WTC11 (cell line): ENCODE measurements at regions not wholly inside any gene's neighbourhood (a gene's known extent, or its start where the extent isn't known, plus 50 kb on each side); places are given as distances from the start of the nearest gene placed in this dataset.
A peak's percentile ranks its signal among the peaks of the same experiment; 100 is the strongest.

ENCODE experiments used
- ATAC-seq: fragments of 200-7000 bp; cut with Tn5 transposase; 2 replicates; pipeline ENCODE4 v1.10.0; 2021; ENCODE audit warnings: mild to moderate bottlenecking, moderate library complexity
- CTCF ChIA-PET: fragments of 300-600 bp; sonication (Branson Sonifier 250); formaldehyde crosslinking; loops from one replicate; lab custom pipeline; 2021; ENCODE audit warnings: antibody characterized with exemption; lab: Charles Lee
- POLR2A ChIA-PET: fragments of 350-600 bp; sonication (Branson Sonifier 250); formaldehyde crosslinking; loops from one replicate; lab custom pipeline; 2021; ENCODE audit warnings: antibody characterized with exemption; lab: Charles Lee
- DNase-seq: peaks from one replicate; pipeline ENCODE4 v3.0.0; 2021; ENCODE audit warnings: low spot score
- H3K27ac Mint-ChIP-seq: 2 replicates; pipeline ENCODE4 v1.8.0; 2021; ENCODE audit warnings: mixed read lengths
- H3K27me3 Mint-ChIP-seq: 2 replicates; pipeline ENCODE4 v1.8.0; 2021; ENCODE audit warnings: low read depth, mild to moderate bottlenecking, moderate library complexity, mixed read lengths
- H3K36me3 Mint-ChIP-seq: 2 replicates; pipeline ENCODE4 v1.8.0; 2021; ENCODE audit warnings: mixed read lengths
- H3K4me1 Mint-ChIP-seq: 2 replicates; pipeline ENCODE4 v1.8.0; 2022; ENCODE audit warnings: mixed read lengths
- H3K4me3 Mint-ChIP-seq: 2 replicates; pipeline ENCODE4 v1.8.0; 2021; ENCODE audit warnings: mild to moderate bottlenecking, moderate library complexity, mixed read lengths
- H3K9me3 Mint-ChIP-seq: 2 replicates; pipeline ENCODE4 v1.8.0; 2021; ENCODE audit warnings: mixed read lengths
- ATF2 ChIP-seq: sonication (generic); formaldehyde crosslinking; IDR thresholded peaks from 2 replicates; pipeline ENCODE4 v1.8.1; 2022; ENCODE audit warnings: low read depth, missing genetic modification reagents, borderline replicate concordance
- ESRRA ChIP-seq: sonication (generic); formaldehyde crosslinking; IDR thresholded peaks from 2 replicates; pipeline ENCODE4 v1.8.1; 2022; ENCODE audit warnings: mild to moderate bottlenecking, missing genetic modification reagents, borderline replicate concordance
- FOXK1 ChIP-seq: sonication (generic); formaldehyde crosslinking; IDR thresholded peaks from 2 replicates; pipeline ENCODE4 v1.8.0; 2022; ENCODE audit warnings: mild to moderate bottlenecking, moderate library complexity, missing genetic modification reagents
- GABPB1 ChIP-seq: sonication (generic); formaldehyde crosslinking; IDR thresholded peaks from 2 replicates; pipeline ENCODE4 v1.8.1; 2023; ENCODE audit warnings: mild to moderate bottlenecking, missing genetic modification reagents
- GRHL2 ChIP-seq: fragments of 250-450 bp; sonication (Bioruptor Pico); IDR thresholded peaks from 2 replicates; pipeline ENCODE4 v1.8.0; 2022; ENCODE audit warnings: mild to moderate bottlenecking, moderate library complexity; ENCODE audit not compliant: insufficient replicate concordance, severe bottlenecking
- HMGXB4 ChIP-seq: sonication (generic); formaldehyde crosslinking; IDR thresholded peaks from 2 replicates; pipeline ENCODE4 v1.8.1; 2023; ENCODE audit warnings: mild to moderate bottlenecking, moderate library complexity, missing genetic modification reagents
- KAT7 ChIP-seq: sonication (generic); formaldehyde crosslinking; IDR thresholded peaks from 2 replicates; pipeline ENCODE4 v1.8.1; 2023; ENCODE audit warnings: missing genetic modification reagents, mild to moderate bottlenecking, borderline replicate concordance
- MLX ChIP-seq: sonication (generic); formaldehyde crosslinking; IDR thresholded peaks from 2 replicates; pipeline ENCODE4 v1.8.1; 2023; ENCODE audit warnings: mild to moderate bottlenecking, missing genetic modification reagents, moderate library complexity
- MXD4 ChIP-seq: fragments of 250-450 bp; sonication (Bioruptor Pico); IDR thresholded peaks from 2 replicates; pipeline ENCODE4 v1.8.0; 2021; ENCODE audit warnings: mild to moderate bottlenecking, moderate library complexity, borderline replicate concordance
- RELA ChIP-seq: sonication (generic); formaldehyde crosslinking; IDR thresholded peaks from 2 replicates; pipeline ENCODE4 v1.8.1; 2022; ENCODE audit warnings: missing genetic modification reagents, mild to moderate bottlenecking, borderline replicate concordance
- STAT6 ChIP-seq: sonication (generic); formaldehyde crosslinking; conservative IDR thresholded peaks from 2 replicates; pipeline ENCODE4 v1.8.1; 2023; ENCODE audit warnings: mild to moderate bottlenecking, low read depth, missing genetic modification reagents, moderate library complexity
- ZBTB43 ChIP-seq: sonication (generic); formaldehyde crosslinking; IDR thresholded peaks from 2 replicates; pipeline ENCODE4 v1.8.1; 2023; ENCODE audit warnings: mild to moderate bottlenecking, missing genetic modification reagents
- ZNF416 ChIP-seq: fragments of 250-450 bp; sonication (Bioruptor Pico); IDR thresholded peaks from 2 replicates; pipeline ENCODE4 v1.9.0; 2021; ENCODE audit warnings: mild to moderate bottlenecking, inconsistent platforms
- ZNF671 ChIP-seq: fragments of 250-450 bp; sonication (Bioruptor Pico); IDR thresholded peaks from 2 replicates; pipeline ENCODE4 v1.8.0; 2021; ENCODE audit warnings: mild to moderate bottlenecking

- no peak for TF ChIP-seq HMGXB4 (CRISPR knock-in tag)
- no peak for TF ChIP-seq ZNF416 (CRISPR knock-in tag)
- no peak for TF ChIP-seq STAT6 (CRISPR knock-in tag)
- TF ChIP-seq MLX: no peak
- TF ChIP-seq GRHL2 (CRISPR knock-in tag): no peak
- no peak for TF ChIP-seq FOXK1 (CRISPR knock-in tag)
- no peak for TF ChIP-seq MXD4 (CRISPR knock-in tag)
- TF ChIP-seq, all 79 proteins: peak for 0
Measured at GRCh38 chr5:88119535-88120125, 149.0 kb downstream of the TMEM161B start (continued).

DNA sequence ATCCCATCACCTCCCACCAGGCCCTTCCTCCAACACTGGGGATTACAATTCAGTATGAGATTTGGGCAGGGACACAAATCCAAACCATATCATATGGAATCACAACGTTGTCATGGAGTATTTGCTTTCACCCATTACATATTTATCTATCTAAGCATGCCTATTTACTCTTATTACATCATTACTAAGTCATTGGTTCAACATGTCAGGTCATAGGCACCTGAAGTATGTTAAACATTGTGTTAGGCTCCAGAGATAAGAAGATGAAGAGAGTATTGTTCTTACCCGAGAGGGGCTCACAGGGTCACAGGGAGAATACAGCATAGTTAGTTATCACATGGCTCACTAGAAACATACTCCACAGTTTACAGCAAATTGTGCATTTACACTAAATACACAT, 150.5 kb downstream of the TMEM161B start:
- H3K27me3 Mint-ChIP-seq: 0 out of 2 replicates have a peak, but pooled peaks cover 2% of the 10 kb centered on the region
- no peaks in the 10 kb centered on the region for H3K4me1 Mint-ChIP-seq
- ChIA-PET CTCF (no interaction called here), POLR2A (no interaction called here)
- no peak overlapping the region for H3K4me3 Mint-ChIP-seq
- peaks cover 12% of the 10 kb centered on the region; the same call in 1 of the 2 replicates for H3K9me3 Mint-ChIP-seq
- ATAC-seq (no peak), DNase-seq (no peak)
- TF ChIP-seq ZNF671 (CRISPR knock-in tag) (no peak), RELA (CRISPR knock-in tag) (no peak), ESRRA (CRISPR knock-in tag) (no peak), GABPB1 (peak; percentile 57; the same call in 1 of the 2 replicates), ATF2 (CRISPR knock-in tag) (no peak), HMGXB4 (CRISPR knock-in tag) (no peak), KAT7 (CRISPR knock-in tag) (no peak), ZBTB43 (CRISPR knock-in tag) (no peak), MLX (no peak)
- H3K27ac Mint-ChIP-seq: no peak overlapping the region
- no peaks in the 10 kb centered on the region for H3K36me3 Mint-ChIP-seq
